ENCODE measurements at regions not wholly inside any gene's neighbourhood (a gene's known extent, or its start where the extent isn't known, plus 50 kb on each side); places are given as distances from the start of the nearest gene placed in this dataset.

GRCh38 chr2:216559625-216560156, 61.0 kb downstream of the RPL37A start:
- Histone ChIP-seq H3K18ac (ENCODE audit: extremely low read depth, low read length) (no peak overlapping the region), H2AK5ac (ENCODE audit: low read depth, low read length) (no peak overlapping the region), H3K27ac (ENCODE audit: low read depth, low read length) (no peak overlapping the region), H2AFZ (ENCODE audit: low read length) (no peak overlapping the region), H2BK20ac (ENCODE audit: low read length) (no peak overlapping the region), H3K79me1 (ENCODE audit: low read depth, low read length) (no peaks in the 10 kb centered on the region), H3K4me1 (replicated peaks in 1 of 4; ENCODE audit: control insufficient read depth in 3 of 4, insufficient read depth in 4 of 4, low read length in 3 of 4) (peaks cover 7 to 20% (median 11%) of the 10 kb centered on the region in 4 experiments), H4K20me1 (replicated peaks in 1 of 2; ENCODE audit: control insufficient read depth in 1 of 2, insufficient read depth in 2 of 2, low read length in 2 of 2) (no peaks in the 10 kb centered on the region), H3K36me3 (ENCODE audit: control insufficient read depth in 2 of 4, insufficient read depth in 4 of 4, low read length in 3 of 4) (no peaks in the 10 kb centered on the region), H2BK12ac (ENCODE audit: low read depth, low read length) (no peak overlapping the region), H4K5ac (ENCODE audit: insufficient read length, low read depth, low read length) (no peak overlapping the region), H3K27me3 (replicated peaks in 1 of 4; ENCODE audit: control insufficient read depth in 3 of 4, extremely low read depth in 1 of 4, insufficient read depth in 3 of 4, low read length in 3 of 4) (no peaks in the 10 kb centered on the region), H2BK15ac (ENCODE audit: low read length) (no peak overlapping the region), H3K9ac (replicated peaks in 1 of 4; ENCODE audit: extremely low read depth in 1 of 4, low read depth in 3 of 4, low read length in 3 of 4) (no peak overlapping the region), H3K23me2 (ENCODE audit: low read depth, low read length) (no peaks in the 10 kb centered on the region), H3K4ac (replicated peaks; ENCODE audit: insufficient read length, low read depth, low read length) (no peak overlapping the region), H4K8ac (ENCODE audit: extremely low read depth, insufficient read depth, low read length) (no peak overlapping the region), H3K4me2 (ENCODE audit: insufficient read depth in 1 of 2, low read depth in 2 of 2, low read length in 2 of 2) (no peak overlapping the region), H2BK120ac (replicated peaks; ENCODE audit: low read depth, low read length) (no peak overlapping the region), H4K91ac (replicated peaks; ENCODE audit: insufficient read length, low read length) (no peak overlapping the region), H3K56ac (replicated peaks; ENCODE audit: insufficient read length, low read depth, low read length) (no peak overlapping the region), H2BK5ac (ENCODE audit: low read depth, low read length) (no peak overlapping the region), H3K9me3 (ENCODE audit: insufficient read depth in 2 of 2, low read depth in 1 of 2, low read length in 1 of 2) (no peaks in the 10 kb centered on the region), H3K23ac (ENCODE audit: insufficient read length) (no peak overlapping the region), H3K14ac (ENCODE audit: insufficient read length) (no peak overlapping the region), H3K79me2 (ENCODE audit: control insufficient read depth in 1 of 2, insufficient read depth in 2 of 2, low read length in 2 of 2) (no peaks in the 10 kb centered on the region), H3K4me3 (ENCODE audit: extremely low read depth in 1 of 4, insufficient read depth in 2 of 4, low read depth in 3 of 4, low read length in 4 of 4) (no peak overlapping the region)
- FAIRE-seq, result no peak
- 80 to 88% methylated on average over 1 to 2 of the region's 3 CpGs for WGBS, 2 experiments (ENCODE audit: extremely low coverage in 1 of 2, insufficient coverage in 1 of 2, insufficient read length in 1 of 2, insufficient replicate concordance in 2 of 2, low coverage in 1 of 2, low lambda C conversion rate in 2 of 2, missing lambda C conversion rate in 1 of 2)
- CTCF ChIA-PET (ENCODE audit: partially characterized antibody), result interaction anchor here (0.9 kb wide), 1 partner anchor 40 kb away, joined by 3 read pairs; no protein-coding TSS in a partner anchor
- no peak for DNase-seq (ENCODE audit: low read depth in 1 of 2, low spot score in 2 of 2)
- TF ChIP-seq CEBPB (IDR thresholded peaks at IDR 0.05; ENCODE audit: low read depth, low read length) (no peak), CHD2 (IDR thresholded peaks at IDR 0.05; ENCODE audit: low read length) (no peak), BACH1 (IDR thresholded peaks at IDR 0.05; ENCODE audit: low read length) (no peak), EP300 (IDR thresholded peaks at IDR 0.05; ENCODE audit: borderline replicate concordance in 1 of 2, low read depth in 2 of 2, low read length in 2 of 2) (no peak), RXRA (IDR thresholded peaks at IDR 0.05; ENCODE audit: insufficient read depth, low read depth, low read length) (no peak), CBX5 (IDR thresholded peaks at IDR 0.05; ENCODE audit: low read depth, low read length) (no peak), NRF1 (IDR thresholded peaks at IDR 0.05; ENCODE audit: low read depth, low read length) (no peak), RNF2 (IDR thresholded peaks at IDR 0.05; ENCODE audit: borderline replicate concordance, low read depth, low read length, missing control alignments, poor library complexity, severe bottlenecking) (no peak), SIX5 (IDR thresholded peaks at IDR 0.05; ENCODE audit: low read depth, low read length) (no peak), CBX8 (IDR thresholded peaks at IDR 0.05; ENCODE audit: borderline replicate concordance, low read depth, low read length) (no peak), CREB1 (IDR thresholded peaks at IDR 0.05) (no peak), HDAC6 (IDR thresholded peaks at IDR 0.05; ENCODE audit: low read depth, low read length) (no peak)
- POLR2A ChIA-PET (ENCODE audit: partially characterized antibody), result interaction anchor here (1.0 to 1.5 kb wide), 2 partner anchors 59 to 61 kb away, joined by 3 read pairs; partner anchors contain the start of gene RPL37A
